ENCODE measurements at regions not wholly inside any gene's neighbourhood (a gene's known extent, or its start where the extent isn't known, plus 50 kb on each side); places are given as distances from the start of the nearest gene placed in this dataset.

DNA sequence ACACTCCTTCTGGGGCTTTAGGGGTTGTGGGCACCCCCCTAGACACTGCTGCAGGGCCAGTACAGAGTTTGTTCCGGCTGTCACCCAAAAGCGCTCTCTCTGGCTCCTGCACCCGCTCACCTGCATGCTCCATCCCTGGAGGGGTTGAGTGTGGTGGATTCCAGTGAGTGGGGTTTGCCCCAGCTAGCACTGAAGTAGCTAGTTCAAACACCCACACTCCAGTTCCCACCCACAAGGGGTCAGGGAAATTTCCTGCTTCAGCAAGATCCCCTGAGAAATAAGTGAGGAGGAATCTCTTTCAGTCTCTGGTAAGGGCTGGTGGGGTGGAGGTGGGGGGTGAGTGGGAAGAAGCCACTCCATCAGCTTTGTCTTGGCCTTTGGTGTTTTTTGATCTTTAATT lies 73.6 kb downstream of the TMEM17 start:
- BruUV-seq (replicated peaks), result no TSS peak

More for the DNA sequence above, 73.6 kb downstream of the TMEM17 start:
- DNase-seq (ENCODE audit: low read depth, low spot score) (no peak), ATAC-seq (no peak)
- ChIA-PET CTCF (no interaction called here), POLR2A (no interaction called here), RAD21 (ENCODE audit: low non-redundant PET in 1 of 2, low total read pairs in 2 of 2, uncharacterized antibody in 2 of 2, unreplicated experiment in 2 of 2) (no interaction called here)
- H2AFZ ChIP-seq (ENCODE audit: low read depth, low read length, poor library complexity, severe bottlenecking), result no peak overlapping the region
- no peak overlapping the region for H3K4me3 ChIP-seq (replicated peaks in 1 of 2; ENCODE audit: low read depth in 1 of 2, low read length in 2 of 2)
- no peaks in the 10 kb centered on the region for H3K4me1 ChIP-seq (ENCODE audit: control insufficient read depth in 1 of 2, insufficient read depth in 2 of 2, low read length in 2 of 2)
- no peaks in the 10 kb centered on the region for H3K9me2 ChIP-seq (ENCODE audit: insufficient read depth)
- TF ChIP-seq FOSL1 (IDR thresholded peaks at IDR 0.05; ENCODE audit: low read depth) (no peak), CEBPB (IDR thresholded peaks at IDR 0.05; ENCODE audit: low read depth) (no peak), POLR2A (IDR thresholded peaks at IDR 0.05; ENCODE audit: borderline replicate concordance, extremely low read depth, insufficient read depth, insufficient read length) (no peak), ZBTB33 (IDR thresholded peaks at IDR 0.05; ENCODE audit: extremely low read depth, insufficient replicate concordance, low read length) (no peak), ZFX (IDR thresholded peaks at IDR 0.05) (no peak), ELF1 (IDR thresholded peaks at IDR 0.05; ENCODE audit: borderline replicate concordance, low read depth) (no peak), CBX3 (IDR thresholded peaks at IDR 0.05; ENCODE audit: low read depth) (no peak), POLR2AphosphoS5 (IDR thresholded peaks at IDR 0.05; ENCODE audit: low read depth, low read length) (no peak), EGR1 (IDR thresholded peaks at IDR 0.05; ENCODE audit: low read depth) (no peak), REST (IDR thresholded peaks at IDR 0.05; ENCODE audit: low read depth) (no peak), JUND (IDR thresholded peaks at IDR 0.05) (no peak), CTCF (IDR thresholded peaks at IDR 0.05 in 2 of 3, conservative IDR thresholded peaks at IDR 0.05 in 1 of 3; ENCODE audit: borderline replicate concordance in 1 of 3, insufficient read depth in 1 of 3, low read depth in 2 of 3, low read length in 2 of 3) (no peak), RAD21 (IDR thresholded peaks at IDR 0.05; ENCODE audit: low read depth) (no peak), EZH2 (IDR thresholded peaks at IDR 0.05) (no peak), ATF3 (IDR thresholded peaks at IDR 0.05) (no peak), SRF (IDR thresholded peaks at IDR 0.05; ENCODE audit: low read depth) (no peak), YY1 (IDR thresholded peaks at IDR 0.05; ENCODE audit: extremely low read depth, insufficient replicate concordance, low read depth, low read length) (no peak), ZNF274 (IDR thresholded peaks at IDR 0.05; ENCODE audit: low read depth, low read length) (no peak)
- TF ChIP-seq, protein P1, sequence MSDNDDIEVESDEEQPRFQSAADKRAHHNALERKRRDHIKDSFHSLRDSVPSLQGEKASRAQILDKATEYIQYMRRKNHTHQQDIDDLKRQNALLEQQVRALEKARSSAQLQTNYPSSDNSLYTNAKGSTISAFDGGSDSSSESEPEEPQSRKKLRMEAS (IDR thresholded peaks at IDR 0.05), result no peak
- H3K9me3 ChIP-seq (ENCODE audit: control insufficient read depth in 1 of 2, insufficient read depth in 1 of 2, low read depth in 1 of 2, low read length in 2 of 2), result no peaks in the 10 kb centered on the region
- H3K27me3 ChIP-seq (ENCODE audit: insufficient read depth, low read length), result no peaks in the 10 kb centered on the region
- no peak overlapping the region for H3K9ac ChIP-seq (ENCODE audit: low read length)
- H3K79me2 ChIP-seq (ENCODE audit: insufficient read depth, low read length), result no peaks in the 10 kb centered on the region
- H3K36me3 ChIP-seq (ENCODE audit: control insufficient read depth in 1 of 2, insufficient read depth in 2 of 2, low read length in 2 of 2), result no peaks in the 10 kb centered on the region
- H3K4me2 ChIP-seq (ENCODE audit: low read length), result no peak overlapping the region
- intact Hi-C loops (cut with micrococcal nuclease), result no loop called here
- no peaks in the 10 kb centered on the region for H4K20me1 ChIP-seq (ENCODE audit: insufficient read depth)
- no peak overlapping the region for H3K27ac ChIP-seq (ENCODE audit: low read depth, low read length)

Data from HCT116 (cell line).